ENCODE measurements at regions not wholly inside any gene's neighbourhood (a gene's known extent, or its start where the extent isn't known, plus 50 kb on each side); places are given as distances from the start of the nearest gene placed in this dataset.

DNA sequence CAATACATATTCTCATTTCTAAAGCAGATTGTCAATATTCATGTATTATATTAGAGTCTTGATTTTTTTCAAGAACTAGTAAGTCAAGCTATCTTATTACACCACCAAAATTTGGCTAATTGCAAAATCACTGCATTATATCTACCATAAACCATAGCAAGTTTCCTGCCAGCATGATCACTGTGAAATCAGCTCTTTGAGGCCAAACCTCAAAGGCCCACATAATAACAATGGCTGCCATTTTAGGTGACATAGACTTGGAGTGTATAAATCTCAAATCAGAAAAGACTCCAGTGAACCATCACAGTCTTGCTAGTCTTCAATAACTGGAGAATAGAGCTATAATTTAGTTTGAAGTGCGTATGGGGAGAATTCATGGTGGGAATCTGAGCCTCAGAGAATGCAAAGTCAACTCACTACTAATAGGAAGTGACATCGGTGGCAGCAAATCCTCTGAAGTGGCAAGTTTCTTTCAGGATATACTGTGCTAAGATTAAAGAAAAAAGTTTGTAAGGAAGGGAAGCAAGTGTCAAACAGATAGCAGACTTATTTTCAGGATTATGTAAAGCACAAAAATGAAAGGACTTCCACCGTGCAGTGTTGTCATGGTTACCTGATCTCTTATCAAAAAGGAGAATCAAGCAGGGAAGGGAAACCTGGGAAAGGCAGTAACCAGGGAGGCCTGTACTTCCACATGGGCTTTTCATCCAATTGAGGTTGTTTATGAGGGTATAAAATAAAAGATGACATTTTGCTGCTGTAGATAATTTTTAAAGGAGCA, 117.4 kb upstream of the FNDC3A start:
- TF ChIP-seq, protein P1, sequence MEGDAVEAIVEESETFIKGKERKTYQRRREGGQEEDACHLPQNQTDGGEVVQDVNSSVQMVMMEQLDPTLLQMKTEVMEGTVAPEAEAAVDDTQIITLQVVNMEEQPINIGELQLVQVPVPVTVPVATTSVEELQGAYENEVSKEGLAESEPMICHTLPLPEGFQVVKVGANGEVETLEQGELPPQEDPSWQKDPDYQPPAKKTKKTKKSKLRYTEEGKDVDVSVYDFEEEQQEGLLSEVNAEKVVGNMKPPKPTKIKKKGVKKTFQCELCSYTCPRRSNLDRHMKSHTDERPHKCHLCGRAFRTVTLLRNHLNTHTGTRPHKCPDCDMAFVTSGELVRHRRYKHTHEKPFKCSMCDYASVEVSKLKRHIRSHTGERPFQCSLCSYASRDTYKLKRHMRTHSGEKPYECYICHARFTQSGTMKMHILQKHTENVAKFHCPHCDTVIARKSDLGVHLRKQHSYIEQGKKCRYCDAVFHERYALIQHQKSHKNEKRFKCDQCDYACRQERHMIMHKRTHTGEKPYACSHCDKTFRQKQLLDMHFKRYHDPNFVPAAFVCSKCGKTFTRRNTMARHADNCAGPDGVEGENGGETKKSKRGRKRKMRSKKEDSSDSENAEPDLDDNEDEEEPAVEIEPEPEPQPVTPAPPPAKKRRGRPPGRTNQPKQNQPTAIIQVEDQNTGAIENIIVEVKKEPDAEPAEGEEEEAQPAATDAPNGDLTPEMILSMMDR (IDR thresholded peaks at IDR 0.05): no peak
- no peak for TF ChIP-seq POLR2A (IDR thresholded peaks at IDR 0.05)
